NB4 (cell line): ENCODE measurements at regions not wholly inside any gene's neighbourhood (a gene's known extent, or its start where the extent isn't known, plus 50 kb on each side); places are given as distances from the start of the nearest gene placed in this dataset.

Source experiments
- DNase-seq: peaks from one replicate; pipeline ENCODE4 v3.0.0; 2010; ENCODE audit warnings: low read depth
- H3K4me3 ChIP-seq: one replicate; pipeline ENCODE4 v1.5.1; 2011; ENCODE audit warnings: mild to moderate bottlenecking, low read depth, low read length, moderate library complexity
- MYC ChIP-seq: IDR thresholded peaks from 2 replicates; pipeline ENCODE4 v1.6.1; 2011; ENCODE audit warnings: low read depth, low read length
- POLR2A ChIP-seq: IDR thresholded peaks from 2 replicates; pipeline ENCODE4 v1.6.1; 2011; ENCODE audit warnings: mild to moderate bottlenecking; ENCODE audit not compliant: insufficient read length; ENCODE audit errors: extremely low read depth
- TF ChIP-seq, protein P1 (sequence below): IDR thresholded peaks from one replicate; pipeline ENCODE4 v1.5.1; 2012; ENCODE audit warnings: low read depth, low read length
- TF ChIP-seq, protein P2 (sequence below): IDR thresholded peaks from 2 replicates; pipeline ENCODE4 v1.6.1; 2011; ENCODE audit warnings: low read depth, low read length

DNA sequence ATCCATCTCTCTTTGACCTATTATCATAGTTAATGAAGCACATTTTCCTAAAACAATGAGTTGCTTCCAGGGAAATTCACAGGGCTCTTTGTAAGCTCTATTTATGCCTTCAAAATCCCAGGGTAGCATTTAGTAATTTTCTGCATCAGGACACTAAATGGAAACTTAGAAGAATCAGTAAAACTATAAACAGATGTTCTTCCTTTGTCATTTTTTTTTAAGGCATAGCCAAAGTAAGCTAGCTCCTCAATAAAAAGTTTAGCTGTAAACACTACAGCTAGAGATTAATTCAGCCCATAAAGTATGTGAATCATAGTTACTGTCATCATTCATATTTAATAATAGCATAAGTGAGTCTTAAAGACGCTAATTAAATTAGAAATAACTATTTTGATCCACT, 79.3 kb downstream of the RPL22L1 start:
- H3K4me3 ChIP-seq, result no peak overlapping the region
- no peak for DNase-seq
- TF ChIP-seq, protein P1, sequence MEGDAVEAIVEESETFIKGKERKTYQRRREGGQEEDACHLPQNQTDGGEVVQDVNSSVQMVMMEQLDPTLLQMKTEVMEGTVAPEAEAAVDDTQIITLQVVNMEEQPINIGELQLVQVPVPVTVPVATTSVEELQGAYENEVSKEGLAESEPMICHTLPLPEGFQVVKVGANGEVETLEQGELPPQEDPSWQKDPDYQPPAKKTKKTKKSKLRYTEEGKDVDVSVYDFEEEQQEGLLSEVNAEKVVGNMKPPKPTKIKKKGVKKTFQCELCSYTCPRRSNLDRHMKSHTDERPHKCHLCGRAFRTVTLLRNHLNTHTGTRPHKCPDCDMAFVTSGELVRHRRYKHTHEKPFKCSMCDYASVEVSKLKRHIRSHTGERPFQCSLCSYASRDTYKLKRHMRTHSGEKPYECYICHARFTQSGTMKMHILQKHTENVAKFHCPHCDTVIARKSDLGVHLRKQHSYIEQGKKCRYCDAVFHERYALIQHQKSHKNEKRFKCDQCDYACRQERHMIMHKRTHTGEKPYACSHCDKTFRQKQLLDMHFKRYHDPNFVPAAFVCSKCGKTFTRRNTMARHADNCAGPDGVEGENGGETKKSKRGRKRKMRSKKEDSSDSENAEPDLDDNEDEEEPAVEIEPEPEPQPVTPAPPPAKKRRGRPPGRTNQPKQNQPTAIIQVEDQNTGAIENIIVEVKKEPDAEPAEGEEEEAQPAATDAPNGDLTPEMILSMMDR, result no peak
- TF ChIP-seq, protein P2, sequence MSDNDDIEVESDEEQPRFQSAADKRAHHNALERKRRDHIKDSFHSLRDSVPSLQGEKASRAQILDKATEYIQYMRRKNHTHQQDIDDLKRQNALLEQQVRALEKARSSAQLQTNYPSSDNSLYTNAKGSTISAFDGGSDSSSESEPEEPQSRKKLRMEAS, result no peak
- no peak for TF ChIP-seq MYC
- TF ChIP-seq POLR2A, result no peak

DNA sequence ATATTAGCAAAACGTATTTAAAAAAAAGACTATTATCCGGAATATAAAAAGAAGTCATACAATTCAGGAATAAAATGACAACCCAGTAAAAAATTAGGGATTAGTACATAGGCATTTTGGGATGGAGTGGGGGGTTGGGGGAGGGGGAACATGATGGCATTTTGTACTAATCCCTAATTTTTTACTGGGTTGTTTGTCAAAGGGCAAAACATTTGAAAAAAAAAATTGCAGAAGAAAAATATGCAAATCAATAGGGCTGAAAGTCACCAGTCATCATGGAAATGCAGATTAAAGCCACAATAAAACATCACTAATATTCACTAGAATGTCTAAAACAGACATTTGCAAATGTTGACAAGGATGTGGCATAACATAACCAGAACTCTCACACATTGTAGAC, 82.5 kb downstream of the RPL22L1 start:
- TF ChIP-seq MYC, result no peak
- TF ChIP-seq, protein P1, result no peak
- TF ChIP-seq, protein P2, result no peak
- no peak for TF ChIP-seq POLR2A
- DNase-seq, result no peak
- no peak overlapping the region for H3K4me3 ChIP-seq

GRCh38 chr3:170785454-170785853, 84.5 kb downstream of the RPL22L1 start:
- TF ChIP-seq, protein P1, result no peak
- TF ChIP-seq POLR2A, result no peak
- no peak for TF ChIP-seq MYC
- TF ChIP-seq, protein P2, result no peak
- DNase-seq, result no peak
- H3K4me3 ChIP-seq, result no peak overlapping the region

DNA sequence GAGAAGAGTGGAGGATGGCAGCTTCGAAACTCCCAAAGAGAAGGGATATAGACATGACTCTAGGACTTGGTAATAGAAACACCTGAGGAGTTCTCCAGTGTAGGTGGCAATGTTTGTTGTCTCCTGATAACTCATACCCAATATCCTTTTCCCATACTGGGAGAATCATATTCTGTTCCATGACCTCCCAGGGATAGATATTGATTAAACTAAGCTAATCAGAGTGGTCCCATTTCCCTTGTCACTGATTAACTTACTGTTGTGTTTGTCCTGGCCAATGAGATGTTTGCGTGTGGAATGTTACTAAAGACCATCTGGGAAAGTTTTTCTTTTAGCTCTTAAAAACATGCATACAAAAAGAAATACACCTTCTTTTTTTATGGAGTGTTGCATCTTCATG, 85.6 kb downstream of the RPL22L1 start:
- DNase-seq, result no peak
- TF ChIP-seq, protein P1, result no peak
- TF ChIP-seq, protein P2, result no peak
- TF ChIP-seq MYC, result no peak
- TF ChIP-seq POLR2A, result no peak
- H3K4me3 ChIP-seq, result no peak overlapping the region

DNA sequence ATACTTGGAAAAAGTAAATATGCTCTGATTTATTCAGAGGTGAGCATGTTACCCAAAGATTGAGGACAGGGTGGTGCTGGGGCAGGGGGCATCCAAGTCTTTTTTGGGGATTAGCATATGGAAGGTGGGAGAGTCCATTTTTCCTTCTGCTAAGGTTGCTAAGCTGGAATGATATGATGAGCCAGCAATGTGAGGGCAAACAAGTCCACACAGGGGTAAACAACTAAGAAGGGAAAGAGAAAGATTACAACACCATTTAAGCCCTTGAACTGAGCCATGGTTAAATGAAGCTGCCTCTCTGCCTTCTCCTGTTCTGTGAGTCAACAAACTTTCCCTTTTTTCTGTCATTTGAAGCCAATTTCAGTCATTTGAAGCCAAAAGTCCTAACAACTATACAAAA, 89.0 kb downstream of the RPL22L1 start:
- DNase-seq, result no peak
- TF ChIP-seq MYC, result no peak
- TF ChIP-seq, protein P2, result no peak
- TF ChIP-seq POLR2A, result no peak
- TF ChIP-seq, protein P1, result no peak
- H3K4me3 ChIP-seq, result no peak overlapping the region

GRCh38 chr3:170780471-170780870, 89.5 kb downstream of the RPL22L1 start:
- no peak overlapping the region for H3K4me3 ChIP-seq
- TF ChIP-seq MYC, result no peak
- TF ChIP-seq, protein P2, result no peak
- TF ChIP-seq, protein P1, result no peak
- no peak for TF ChIP-seq POLR2A
- no peak for DNase-seq
